ENCODE measurements at regions not wholly inside any gene's neighbourhood (a gene's known extent, or its start where the extent isn't known, plus 50 kb on each side); places are given as distances from the start of the nearest gene placed in this dataset.

- DNase-seq, result no peak
Observed at GRCh38 chr4:153974452-153974851, 185.6 kb upstream of the SFRP2 start.

DNA sequence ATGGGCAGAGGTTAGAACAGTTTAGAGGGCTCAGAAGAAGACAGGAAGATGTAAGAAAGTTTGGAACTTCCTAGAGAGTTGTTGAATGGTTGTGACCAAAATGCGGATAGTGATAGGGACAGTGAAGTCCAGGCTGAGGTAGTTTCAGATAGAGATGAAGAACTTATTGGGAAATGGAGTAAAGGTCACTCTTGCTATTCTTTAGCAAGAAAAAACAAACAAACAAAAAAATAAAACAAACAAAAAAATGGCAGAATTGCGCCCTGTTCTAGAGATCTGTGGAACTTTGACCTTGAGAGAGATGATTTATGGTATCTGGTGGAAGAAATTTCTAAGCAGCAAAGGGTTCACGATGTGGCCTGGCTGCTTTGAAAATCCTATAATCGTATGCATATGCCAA, 185.1 kb upstream of the SFRP2 start:
- no peak for DNase-seq

- no peak for DNase-seq
Observed at GRCh38 chr4:153971899-153972298, 183.0 kb upstream of the SFRP2 start.

DNA sequence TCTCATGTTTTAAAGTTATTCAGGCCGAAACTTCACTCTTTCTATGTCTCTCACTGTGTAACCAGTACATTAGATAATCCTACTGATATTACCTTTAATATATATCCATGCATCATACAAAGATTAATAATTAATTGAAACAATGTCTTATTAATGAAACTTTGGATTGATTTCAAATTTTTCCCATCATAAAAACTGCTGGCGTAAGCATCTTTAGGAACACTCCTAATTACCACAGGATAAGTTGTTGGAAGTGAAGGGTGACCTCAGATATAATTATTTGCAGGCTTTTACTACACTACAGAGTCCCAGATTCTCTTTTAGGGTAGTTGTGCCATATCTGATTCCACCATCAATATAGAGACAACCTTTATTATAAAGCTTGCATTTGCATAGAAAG, 181.3 kb upstream of the SFRP2 start:
- DNase-seq, result no peak

DNA sequence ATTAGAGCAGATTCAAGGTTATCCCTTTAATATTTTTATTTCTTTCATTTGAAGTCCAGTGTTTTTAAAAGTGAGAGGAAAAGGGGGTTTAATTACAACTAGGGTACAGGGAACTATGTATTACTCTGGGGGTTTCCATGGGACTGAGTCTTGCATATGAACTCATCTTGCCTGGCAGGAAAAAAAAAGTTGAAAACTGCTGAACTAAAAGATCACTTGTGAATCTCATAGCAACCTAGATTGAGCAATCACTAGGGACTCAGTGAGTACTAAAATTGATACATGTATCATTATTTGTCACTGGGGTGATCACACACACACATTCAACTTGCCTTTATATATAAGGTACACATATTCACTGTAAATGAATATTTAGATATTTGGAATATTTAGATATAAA, 180.7 kb upstream of the SFRP2 start:
- DNase-seq, result no peak

DNA sequence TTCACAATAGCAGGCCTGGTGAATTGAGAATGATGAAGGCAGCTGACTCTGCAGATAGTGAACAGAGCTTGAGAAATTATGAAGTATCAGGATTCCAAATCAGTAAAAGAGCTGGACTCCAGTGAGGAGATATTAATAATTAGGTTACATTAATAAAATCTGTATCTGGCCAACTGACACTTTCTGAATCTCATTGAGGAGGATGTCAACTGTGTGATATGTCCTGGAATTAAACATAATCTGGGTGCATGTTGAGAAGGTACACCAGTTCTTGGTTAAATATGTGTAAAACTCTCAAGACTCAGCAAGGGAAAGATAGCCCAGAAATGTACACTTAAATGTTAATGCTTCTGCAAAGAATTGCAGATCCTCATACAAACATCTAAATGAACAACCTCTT, 177.8 kb upstream of the SFRP2 start:
- no peak for DNase-seq

DNA sequence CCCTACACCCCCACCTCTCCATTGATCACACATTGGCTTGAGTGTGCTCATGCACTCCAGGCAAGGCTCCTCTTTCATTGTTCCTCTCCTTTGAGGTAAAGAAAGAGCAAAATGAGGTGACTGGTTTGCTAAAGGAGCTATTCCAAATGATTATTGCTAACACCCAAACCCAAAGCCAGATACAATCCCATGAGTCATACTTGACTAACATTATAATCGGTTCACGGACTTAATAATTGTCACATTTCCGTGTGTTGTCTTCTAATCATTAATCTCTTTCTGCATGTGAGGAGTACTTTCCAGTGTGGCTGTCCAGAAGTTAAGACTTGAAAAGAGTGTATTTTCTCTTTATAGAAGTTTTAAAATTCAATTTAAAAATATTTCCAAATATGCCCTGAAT, 174.3 kb upstream of the SFRP2 start:
- no peak for DNase-seq

GRCh38 chr4:153962311-153963039, 173.6 kb upstream of the SFRP2 start:
- peak; percentile 5 for DNase-seq

GRCh38 chr4:153955327-153955726, 166.4 kb upstream of the SFRP2 start:
- DNase-seq, result no peak

GRCh38 chr4:153954654-153955053, 165.8 kb upstream of the SFRP2 start:
- no peak for DNase-seq

GRCh38 chr4:153950100-153950979, 161.5 kb upstream of the SFRP2 start:
- DNase-seq, result peak; percentile 57

DNA sequence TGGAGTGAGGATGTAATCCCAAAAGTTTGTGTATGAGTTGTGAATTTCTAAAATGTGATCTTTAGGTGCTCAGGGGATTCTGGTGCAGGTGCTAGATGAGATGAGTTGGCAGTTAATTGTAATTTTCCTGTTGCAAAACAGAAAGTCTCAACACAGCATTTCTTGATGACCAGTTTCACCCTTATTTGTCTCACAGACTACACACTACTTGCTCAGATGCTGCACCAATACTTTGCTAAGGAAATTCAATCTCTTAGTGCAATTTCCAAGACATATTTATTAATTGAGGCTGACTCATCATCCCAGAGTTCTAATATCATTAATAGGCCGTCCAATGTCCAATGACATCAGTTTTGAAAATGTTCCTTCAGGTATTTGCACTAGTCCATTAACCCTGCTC, 159.2 kb upstream of the SFRP2 start:
- DNase-seq, result no peak

- no peak for DNase-seq
Observed at GRCh38 chr4:153947124-153947523, 158.2 kb upstream of the SFRP2 start.

DNA sequence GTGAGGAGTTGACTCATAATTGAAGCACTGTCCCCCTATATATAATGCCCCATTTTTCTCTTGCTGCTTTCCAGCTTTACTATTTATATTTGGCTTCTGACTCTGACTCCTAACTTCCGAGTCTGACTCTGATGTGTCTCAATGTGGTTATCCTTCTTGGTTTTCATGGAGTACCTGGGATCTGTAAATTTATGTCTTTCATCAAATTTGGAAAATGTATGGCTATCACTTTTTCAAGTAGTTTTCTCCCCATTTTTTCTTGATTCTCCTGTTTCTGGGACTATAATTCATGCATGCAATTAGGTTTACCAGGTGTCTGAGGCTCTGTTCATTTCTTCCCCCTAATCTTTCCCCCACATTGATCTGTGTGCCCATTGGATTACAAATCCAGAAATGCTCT, 156.8 kb upstream of the SFRP2 start:
- no peak for DNase-seq

DNA sequence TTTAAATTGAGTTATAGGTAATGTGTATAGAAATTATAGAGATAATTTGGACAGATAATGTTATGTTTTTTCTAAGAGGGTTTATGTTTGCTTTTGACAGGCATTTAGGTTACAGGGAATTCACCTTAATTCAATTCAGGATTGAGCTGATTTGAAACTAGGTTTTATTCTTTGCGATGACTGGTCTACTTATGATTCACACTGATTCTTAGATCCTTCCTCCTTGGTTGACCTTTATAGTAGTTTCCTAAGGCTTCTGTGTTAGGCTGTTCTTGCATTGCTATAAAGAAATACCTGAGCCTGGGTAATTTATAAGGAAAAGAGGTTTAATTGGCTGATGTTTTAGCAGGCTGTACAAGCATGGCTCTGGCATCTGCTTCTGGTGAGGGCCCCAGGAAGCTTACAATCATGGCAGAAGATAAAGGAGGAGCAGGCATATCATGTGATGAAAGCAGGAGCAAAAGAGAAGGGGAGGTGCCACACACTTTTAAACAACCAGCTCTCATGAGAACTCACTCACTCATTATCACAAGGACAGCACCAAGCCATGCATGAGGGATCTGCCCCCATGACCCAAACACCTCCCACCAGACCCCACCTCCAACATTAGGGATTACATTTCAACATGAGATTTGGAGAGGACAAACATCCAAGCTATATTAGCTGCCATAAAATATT, 155.0 kb upstream of the SFRP2 start:
- no peak for DNase-seq

DNA sequence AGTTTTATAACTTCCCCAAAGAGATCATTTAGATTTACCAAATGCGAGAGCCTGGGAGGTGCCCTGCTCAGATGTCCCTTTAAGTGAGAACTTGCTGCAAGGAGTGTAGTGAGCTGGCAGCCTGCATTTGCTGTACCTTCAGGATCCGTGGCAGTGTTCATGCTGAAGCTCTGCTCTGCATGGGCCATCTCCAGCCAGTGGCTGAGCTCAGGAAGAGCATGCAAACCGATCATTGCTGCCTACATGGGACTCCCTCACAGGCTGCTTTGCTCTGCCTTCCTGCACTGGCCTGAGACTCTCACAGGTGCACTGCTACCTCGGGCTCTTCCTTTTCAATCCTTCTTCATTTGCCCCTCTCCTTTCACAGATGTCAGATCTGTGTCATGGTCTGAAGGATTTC, 152.0 kb upstream of the SFRP2 start:
- DNase-seq, result no peak

GRCh38 chr4:153939570-153939969, 150.7 kb upstream of the SFRP2 start:
- DNase-seq, result no peak

GRCh38 chr4:153938994-153939393, 150.1 kb upstream of the SFRP2 start:
- DNase-seq, result no peak

- no peak for DNase-seq
Observed at GRCh38 chr4:153937289-153937688, 148.4 kb upstream of the SFRP2 start.

GRCh38 chr4:153936121-153936520, 147.2 kb upstream of the SFRP2 start:
- no peak for DNase-seq

GRCh38 chr4:153934688-153935017, 145.8 kb upstream of the SFRP2 start:
- no peak for DNase-seq

- no peak for DNase-seq
Observed at GRCh38 chr4:153933915-153934687, 145.2 kb upstream of the SFRP2 start.

DNA sequence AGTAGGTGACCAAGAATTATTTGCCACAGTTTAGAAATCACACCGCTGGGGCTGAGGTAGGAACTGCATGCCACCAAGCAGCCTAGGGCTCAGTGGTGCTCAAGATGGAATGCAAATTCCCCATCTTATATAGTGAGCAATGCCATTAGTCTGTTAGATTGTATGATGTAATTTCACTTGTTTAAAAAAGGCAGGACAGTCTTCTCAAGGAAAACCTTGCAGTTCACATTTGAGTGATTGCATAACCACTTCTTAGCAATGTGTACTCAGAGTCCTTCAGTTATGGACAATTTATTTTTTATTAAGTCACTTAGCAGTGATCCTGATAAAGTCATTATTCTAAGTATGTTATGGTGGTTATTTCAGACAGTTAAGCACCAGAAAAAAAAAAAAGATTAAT, 142.9 kb upstream of the SFRP2 start:
- DNase-seq, result no peak
